ENCODE measurements at regions not wholly inside any gene's neighbourhood (a gene's known extent, or its start where the extent isn't known, plus 50 kb on each side); places are given as distances from the start of the nearest gene placed in this dataset.

DNA sequence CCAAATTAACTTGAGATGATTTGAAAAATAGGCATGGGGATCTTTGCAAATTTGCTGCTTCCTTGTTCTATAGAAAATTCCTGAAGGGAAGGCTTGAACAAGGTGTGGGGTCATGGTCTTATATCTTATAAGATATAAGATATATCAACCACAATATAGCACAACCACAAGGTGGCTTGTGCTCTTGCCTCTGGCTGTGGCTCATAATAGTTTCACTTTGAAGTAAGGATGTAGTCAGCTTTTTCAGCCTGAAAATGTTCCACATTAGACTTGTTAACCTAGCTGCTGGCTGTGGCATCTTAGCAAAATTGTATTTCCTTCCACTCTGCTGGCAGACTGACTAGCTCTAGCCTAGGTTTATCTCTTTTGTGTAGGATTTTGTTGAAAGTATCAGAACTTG lies 169.7 kb downstream of the KLF5 start:
- no peaks in the 10 kb centered on the region for H3K4me1 ChIP-seq (ENCODE audit: control insufficient read depth, insufficient read depth, low read length)
- peak; percentile 53 for DNase-seq (ENCODE audit: low read depth)
- no peaks in the 10 kb centered on the region for H3K9me3 ChIP-seq (ENCODE audit: control insufficient read depth, low read length)
- H3K4me3 ChIP-seq (ENCODE audit: low read length): no peak overlapping the region
- H3K9ac ChIP-seq (ENCODE audit: low read length): no peak overlapping the region
- no peaks in the 10 kb centered on the region for H3K36me3 ChIP-seq (ENCODE audit: control insufficient read depth, insufficient read depth, low read length, severe bottlenecking)
- no peaks in the 10 kb centered on the region for H3K27me3 ChIP-seq (replicated peaks; ENCODE audit: control insufficient read depth, insufficient read depth, low read length)

DNA sequence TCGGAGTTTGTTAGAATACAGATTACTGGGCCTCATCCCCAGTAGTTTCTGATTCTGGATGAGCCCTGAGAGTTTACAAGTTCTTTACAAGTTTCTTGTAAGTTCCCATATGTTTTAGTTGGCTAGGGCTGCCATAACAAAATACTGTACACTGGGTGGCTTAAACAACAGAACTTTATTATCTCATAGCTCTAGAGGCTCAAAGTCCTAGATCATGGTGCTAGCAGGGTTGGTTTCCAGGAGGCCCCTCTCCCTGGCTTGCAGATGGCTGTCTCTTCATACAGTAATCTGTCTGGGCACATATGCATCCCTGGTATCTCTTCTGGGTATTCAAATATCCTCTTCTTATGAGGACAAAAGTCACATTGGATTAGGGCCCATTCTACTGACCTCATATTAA lies 167.2 kb downstream of the KLF5 start:
- H3K4me3 ChIP-seq (ENCODE audit: low read length): no peak overlapping the region
- H3K4me1 ChIP-seq (ENCODE audit: control insufficient read depth, insufficient read depth, low read length): no peaks in the 10 kb centered on the region
- no peak overlapping the region for H3K9ac ChIP-seq (ENCODE audit: low read length)
- no peaks in the 10 kb centered on the region for H3K9me3 ChIP-seq (ENCODE audit: control insufficient read depth, low read length)
- no peaks in the 10 kb centered on the region for H3K36me3 ChIP-seq (ENCODE audit: control insufficient read depth, insufficient read depth, low read length, severe bottlenecking)
- no peaks in the 10 kb centered on the region for H3K27me3 ChIP-seq (replicated peaks; ENCODE audit: control insufficient read depth, insufficient read depth, low read length)
- no peak for DNase-seq (ENCODE audit: low read depth)

DNA sequence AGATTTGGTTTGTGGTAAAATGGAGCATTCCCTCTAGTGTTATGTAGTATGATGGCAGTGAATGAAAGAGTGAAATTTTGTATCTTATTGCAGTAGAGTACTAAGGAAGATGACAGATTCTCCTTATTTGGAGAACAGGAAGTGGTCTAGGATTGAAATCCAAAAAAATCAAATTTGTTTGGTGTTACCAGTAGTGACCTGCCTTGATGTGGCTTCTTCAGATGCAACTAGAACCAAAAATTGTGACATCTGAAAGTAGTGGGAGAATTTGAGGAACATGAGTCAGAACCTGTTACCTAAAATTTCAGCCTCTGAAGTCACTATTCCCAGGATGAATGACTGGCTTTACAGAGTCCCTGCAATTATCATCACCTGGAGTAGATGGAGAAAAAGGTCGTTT lies 165.9 kb downstream of the KLF5 start:
- H3K36me3 ChIP-seq (ENCODE audit: control insufficient read depth, insufficient read depth, low read length, severe bottlenecking): no peaks in the 10 kb centered on the region
- H3K9ac ChIP-seq (ENCODE audit: low read length): no peak overlapping the region
- H3K4me1 ChIP-seq (ENCODE audit: control insufficient read depth, insufficient read depth, low read length): no peaks in the 10 kb centered on the region
- DNase-seq (ENCODE audit: low read depth): peak; percentile 64
- H3K4me3 ChIP-seq (ENCODE audit: low read length): no peak overlapping the region
- no peaks in the 10 kb centered on the region for H3K9me3 ChIP-seq (ENCODE audit: control insufficient read depth, low read length)
- H3K27me3 ChIP-seq (replicated peaks; ENCODE audit: control insufficient read depth, insufficient read depth, low read length): no peaks in the 10 kb centered on the region

DNA sequence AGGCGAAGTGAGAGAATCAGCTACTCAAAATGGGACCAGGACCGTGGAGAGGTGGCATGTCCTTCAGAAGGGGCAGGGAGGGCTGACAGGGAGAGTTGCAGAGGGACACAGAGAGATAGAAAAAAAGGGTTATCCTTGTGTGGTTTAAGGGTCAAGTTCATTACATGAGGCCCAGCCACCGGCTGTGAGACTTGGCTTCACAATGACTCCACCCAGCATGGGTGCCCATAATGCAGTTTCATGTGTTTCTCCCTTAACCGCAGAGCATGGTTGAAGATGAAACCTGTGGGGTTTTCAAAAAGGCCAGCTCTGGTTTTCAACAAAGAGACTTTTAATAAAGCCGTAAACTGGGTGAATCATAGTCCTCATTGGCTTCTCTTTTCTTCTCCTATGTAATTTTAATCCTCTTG lies 164.6 kb downstream of the KLF5 start:
- no peaks in the 10 kb centered on the region for H3K27me3 ChIP-seq (replicated peaks; ENCODE audit: control insufficient read depth, insufficient read depth, low read length)
- H3K9ac ChIP-seq (ENCODE audit: low read length): no peak overlapping the region
- no peaks in the 10 kb centered on the region for H3K9me3 ChIP-seq (ENCODE audit: control insufficient read depth, low read length)
- peak; percentile 19 for DNase-seq (ENCODE audit: low read depth)
- H3K36me3 ChIP-seq (ENCODE audit: control insufficient read depth, insufficient read depth, low read length, severe bottlenecking): no peaks in the 10 kb centered on the region
- H3K4me1 ChIP-seq (ENCODE audit: control insufficient read depth, insufficient read depth, low read length): no peaks in the 10 kb centered on the region
- H3K4me3 ChIP-seq (ENCODE audit: low read length): no peak overlapping the region

DNA sequence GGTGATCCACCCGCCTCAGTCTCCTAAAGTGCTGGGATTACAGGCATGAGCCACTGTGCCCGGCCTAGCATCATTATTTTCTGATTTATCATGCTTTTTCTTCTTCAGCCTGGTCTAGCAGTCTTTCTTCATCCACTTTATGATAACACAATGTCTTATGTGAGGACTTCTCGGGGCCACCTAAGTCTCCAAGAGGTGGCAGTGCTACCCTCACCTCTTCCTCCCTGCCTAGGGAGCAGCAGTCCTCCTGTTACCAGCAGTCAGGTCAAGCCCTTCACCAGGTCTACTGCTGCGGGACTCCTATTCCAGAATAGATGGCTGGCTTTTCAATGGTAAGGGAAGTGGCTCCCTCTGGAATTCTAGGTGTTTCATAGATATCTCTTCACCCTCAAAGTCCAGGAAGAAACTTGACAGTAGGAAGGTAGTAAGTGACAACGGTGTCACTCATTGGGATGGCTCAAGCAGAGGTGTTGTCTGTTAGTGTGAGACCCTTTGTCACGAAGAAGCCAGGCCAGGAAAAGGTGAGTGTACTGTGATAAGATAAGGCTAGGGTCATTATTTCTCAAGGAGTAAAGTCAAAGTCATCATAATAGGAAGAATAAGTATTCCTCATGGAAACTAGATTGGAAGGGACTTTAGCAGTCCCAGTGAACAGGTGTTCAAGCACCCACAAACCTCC lies 164.0 kb downstream of the KLF5 start:
- H3K9me3 ChIP-seq (ENCODE audit: control insufficient read depth, low read length): no peaks in the 10 kb centered on the region
- H3K27me3 ChIP-seq (replicated peaks; ENCODE audit: control insufficient read depth, insufficient read depth, low read length): no peaks in the 10 kb centered on the region
- no peaks in the 10 kb centered on the region for H3K36me3 ChIP-seq (ENCODE audit: control insufficient read depth, insufficient read depth, low read length, severe bottlenecking)
- DNase-seq (ENCODE audit: low read depth): no peak
- no peak overlapping the region for H3K4me3 ChIP-seq (ENCODE audit: low read length)
- H3K4me1 ChIP-seq (ENCODE audit: control insufficient read depth, insufficient read depth, low read length): no peaks in the 10 kb centered on the region
- no peak overlapping the region for H3K9ac ChIP-seq (ENCODE audit: low read length)

DNA sequence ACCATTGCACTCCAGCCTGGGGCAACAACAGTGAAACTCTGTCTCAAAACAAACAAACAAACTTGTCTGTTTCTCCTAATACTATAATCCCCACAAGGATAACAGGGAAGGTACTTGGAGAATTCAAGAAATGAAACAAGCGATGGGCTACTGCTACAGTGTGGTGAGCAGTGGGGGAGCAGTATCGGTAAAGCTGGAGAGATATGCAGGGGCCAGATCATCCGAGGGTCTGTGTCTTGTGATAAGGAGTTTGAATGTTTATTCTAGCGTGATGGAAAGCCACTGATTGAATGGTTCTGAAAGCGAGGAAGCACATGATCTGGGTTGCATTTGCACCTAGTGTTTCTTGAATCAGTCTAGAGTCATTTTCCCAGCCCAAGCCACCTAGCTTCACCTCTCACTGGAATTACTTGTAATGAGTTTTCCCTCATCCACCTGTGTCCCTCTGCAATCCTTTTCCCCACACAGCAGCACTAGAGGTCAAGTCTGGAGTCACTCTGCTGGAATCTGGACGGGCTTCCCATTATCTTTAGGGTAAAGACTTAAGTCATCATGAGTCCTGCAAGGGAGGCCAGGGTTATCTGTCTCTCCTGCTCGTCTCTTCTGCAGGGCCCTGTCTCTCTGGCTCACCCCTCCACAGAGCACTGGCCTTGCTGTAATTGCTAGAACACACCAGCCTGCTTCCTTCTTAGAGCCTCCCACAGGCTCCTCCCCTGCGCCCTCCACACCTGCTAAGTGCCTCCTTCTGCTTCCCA lies 162.3 kb downstream of the KLF5 start:
- H3K27me3 ChIP-seq (replicated peaks; ENCODE audit: control insufficient read depth, insufficient read depth, low read length): no peaks in the 10 kb centered on the region
- no peaks in the 10 kb centered on the region for H3K36me3 ChIP-seq (ENCODE audit: control insufficient read depth, insufficient read depth, low read length, severe bottlenecking)
- DNase-seq (ENCODE audit: low read depth): no peak
- no peaks in the 10 kb centered on the region for H3K9me3 ChIP-seq (ENCODE audit: control insufficient read depth, low read length)
- H3K9ac ChIP-seq (ENCODE audit: low read length): no peak overlapping the region
- H3K4me3 ChIP-seq (ENCODE audit: low read length): no peak overlapping the region
- H3K4me1 ChIP-seq (ENCODE audit: control insufficient read depth, insufficient read depth, low read length): no peaks in the 10 kb centered on the region

DNA sequence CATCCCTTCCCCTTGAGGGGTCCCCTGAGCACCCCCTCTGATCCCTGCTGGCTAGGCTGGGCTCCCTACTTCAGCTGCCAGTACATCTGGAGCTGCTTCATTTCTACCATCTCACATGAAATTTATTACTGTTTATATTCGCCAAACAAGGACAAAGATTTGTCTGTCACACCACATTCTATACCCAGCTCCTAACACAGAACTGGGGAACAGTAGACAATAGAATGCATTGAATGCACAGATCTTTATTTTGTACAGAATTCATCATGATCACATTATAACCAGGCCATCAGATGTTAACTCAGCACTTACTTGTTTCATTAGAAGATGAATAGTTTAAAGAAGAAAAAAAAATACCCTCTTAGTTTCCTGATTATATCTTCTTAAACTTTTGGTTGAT lies 159.4 kb downstream of the KLF5 start:
- DNase-seq (ENCODE audit: low read depth): no peak
- H3K4me3 ChIP-seq (ENCODE audit: low read length): no peak overlapping the region
- H3K9ac ChIP-seq (ENCODE audit: low read length): no peak overlapping the region
- H3K4me1 ChIP-seq (ENCODE audit: control insufficient read depth, insufficient read depth, low read length): no peaks in the 10 kb centered on the region
- no peaks in the 10 kb centered on the region for H3K27me3 ChIP-seq (replicated peaks; ENCODE audit: control insufficient read depth, insufficient read depth, low read length)
- H3K36me3 ChIP-seq (ENCODE audit: control insufficient read depth, insufficient read depth, low read length, severe bottlenecking): no peaks in the 10 kb centered on the region
- H3K9me3 ChIP-seq (ENCODE audit: control insufficient read depth, low read length): no peaks in the 10 kb centered on the region

DNA sequence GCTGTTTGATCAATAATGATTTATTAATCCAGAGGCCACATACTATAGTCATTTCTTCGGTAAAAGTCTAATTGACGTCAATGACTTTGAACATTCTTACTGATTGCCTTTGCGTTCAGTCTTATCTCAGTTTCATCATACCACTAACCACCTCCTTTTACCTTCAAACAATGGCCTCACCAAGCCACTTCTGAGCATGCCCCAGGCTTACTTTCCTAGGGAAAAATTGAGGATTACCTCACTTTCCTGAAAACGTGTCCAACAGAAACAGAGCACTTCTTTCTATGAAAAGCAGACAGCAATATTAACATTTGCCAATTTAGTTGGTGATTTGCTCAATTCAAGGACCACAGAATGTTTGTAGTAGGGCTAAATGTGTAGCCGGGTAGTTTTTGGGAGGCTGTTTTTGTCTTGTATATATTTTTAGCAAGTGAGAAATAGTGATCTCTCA lies 157.6 kb downstream of the KLF5 start:
- H3K36me3 ChIP-seq (ENCODE audit: control insufficient read depth, insufficient read depth, low read length, severe bottlenecking): no peaks in the 10 kb centered on the region
- no peaks in the 10 kb centered on the region for H3K9me3 ChIP-seq (ENCODE audit: control insufficient read depth, low read length)
- no peak overlapping the region for H3K4me3 ChIP-seq (ENCODE audit: low read length)
- H3K4me1 ChIP-seq (ENCODE audit: control insufficient read depth, insufficient read depth, low read length): no peaks in the 10 kb centered on the region
- peak; percentile 87 for DNase-seq (ENCODE audit: low read depth)
- no peaks in the 10 kb centered on the region for H3K27me3 ChIP-seq (replicated peaks; ENCODE audit: control insufficient read depth, insufficient read depth, low read length)
- no peak overlapping the region for H3K9ac ChIP-seq (ENCODE audit: low read length)

DNA sequence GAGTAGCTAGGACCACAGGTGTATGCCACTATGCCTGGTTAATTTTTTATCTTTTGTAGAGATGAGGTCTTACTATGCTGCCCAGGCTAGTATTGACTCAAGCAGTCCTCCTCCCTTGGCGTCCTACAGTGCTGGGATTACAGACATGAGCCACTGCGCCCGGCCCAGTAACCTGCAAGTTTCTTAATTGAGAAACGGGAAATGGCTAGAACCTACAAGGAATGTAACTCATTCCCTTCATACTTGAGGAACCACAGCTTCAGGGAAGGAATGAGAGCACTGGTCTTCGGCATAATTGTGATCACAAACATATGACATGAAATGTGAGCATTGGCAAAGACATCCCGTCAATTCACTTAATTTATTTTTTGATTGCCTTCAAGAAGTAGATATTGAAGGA lies 157.0 kb downstream of the KLF5 start:
- no peaks in the 10 kb centered on the region for H3K27me3 ChIP-seq (replicated peaks; ENCODE audit: control insufficient read depth, insufficient read depth, low read length)
- no peaks in the 10 kb centered on the region for H3K36me3 ChIP-seq (ENCODE audit: control insufficient read depth, insufficient read depth, low read length, severe bottlenecking)
- no peak overlapping the region for H3K9ac ChIP-seq (ENCODE audit: low read length)
- no peaks in the 10 kb centered on the region for H3K9me3 ChIP-seq (ENCODE audit: control insufficient read depth, low read length)
- DNase-seq (ENCODE audit: low read depth): peak; percentile 86
- H3K4me3 ChIP-seq (ENCODE audit: low read length): no peak overlapping the region
- no peaks in the 10 kb centered on the region for H3K4me1 ChIP-seq (ENCODE audit: control insufficient read depth, insufficient read depth, low read length)

DNA sequence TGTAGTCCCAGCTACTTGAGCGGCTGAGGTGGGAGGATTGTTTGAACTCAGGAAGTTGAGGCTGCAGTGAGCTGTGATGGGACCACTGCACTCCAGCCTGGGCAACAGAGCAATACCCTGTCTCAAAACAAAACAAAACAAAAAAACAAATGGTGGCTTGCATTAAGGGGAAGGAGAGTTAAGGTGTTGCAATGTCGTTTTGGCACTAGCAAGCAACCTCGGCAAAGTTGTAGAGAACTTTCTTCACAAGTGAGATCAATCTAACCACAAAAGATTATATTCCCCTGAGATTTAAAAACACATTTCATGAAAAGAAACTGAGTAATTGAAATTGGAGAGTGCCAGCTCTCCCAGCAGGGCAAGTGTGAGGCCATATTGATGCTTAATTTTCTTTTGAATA lies 153.7 kb downstream of the KLF5 start:
- Histone ChIP-seq H3K9ac (ENCODE audit: low read length) (no peak overlapping the region), H3K36me3 (ENCODE audit: control insufficient read depth, insufficient read depth, low read length, severe bottlenecking) (no peaks in the 10 kb centered on the region), H3K9me3 (ENCODE audit: control insufficient read depth, low read length) (no peaks in the 10 kb centered on the region), H3K4me1 (ENCODE audit: control insufficient read depth, insufficient read depth, low read length) (no peaks in the 10 kb centered on the region), H3K4me3 (ENCODE audit: low read length) (no peak overlapping the region), H3K27me3 (replicated peaks; ENCODE audit: control insufficient read depth, insufficient read depth, low read length) (no peaks in the 10 kb centered on the region)
- no peak for DNase-seq (ENCODE audit: low read depth)

DNA sequence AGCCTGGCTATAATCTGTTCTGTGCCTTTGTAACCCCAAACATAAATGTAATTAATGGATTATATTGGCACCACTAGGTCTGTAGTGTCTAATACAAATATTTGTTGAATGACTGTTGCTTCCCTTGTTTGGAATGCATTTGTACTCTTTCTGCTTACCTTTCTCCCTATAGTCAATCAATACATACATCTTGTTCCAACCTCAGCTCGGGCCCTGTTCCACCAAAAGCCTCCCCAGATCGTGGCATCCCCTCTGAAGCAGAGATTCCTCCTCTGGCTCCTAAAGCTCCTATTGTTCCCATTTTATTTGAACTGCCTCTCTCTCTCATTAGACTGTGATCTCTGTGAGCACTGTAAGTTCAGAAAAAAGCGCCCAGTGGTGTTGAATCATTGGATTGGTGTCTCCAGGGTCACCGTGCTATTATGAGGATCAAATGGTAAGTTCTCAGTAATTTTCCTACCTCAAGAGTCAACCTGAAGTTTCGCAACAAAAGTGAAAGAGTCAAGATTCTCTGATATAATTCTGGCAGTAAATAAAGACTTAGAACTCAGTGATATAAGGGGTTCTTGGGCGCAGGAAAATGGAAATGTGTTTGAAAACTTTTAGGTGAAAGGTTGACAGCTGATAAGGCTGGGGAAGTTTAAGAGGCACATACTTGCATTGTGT lies 151.5 kb downstream of the KLF5 start:
- Histone ChIP-seq H3K4me1 (ENCODE audit: control insufficient read depth, insufficient read depth, low read length) (no peaks in the 10 kb centered on the region), H3K9me3 (ENCODE audit: control insufficient read depth, low read length) (no peaks in the 10 kb centered on the region), H3K36me3 (ENCODE audit: control insufficient read depth, insufficient read depth, low read length, severe bottlenecking) (no peaks in the 10 kb centered on the region), H3K4me3 (ENCODE audit: low read length) (no peak overlapping the region), H3K9ac (ENCODE audit: low read length) (no peak overlapping the region), H3K27me3 (replicated peaks; ENCODE audit: control insufficient read depth, insufficient read depth, low read length) (no peaks in the 10 kb centered on the region)
- DNase-seq (ENCODE audit: low read depth): no peak
